Activated CD8-positive, alpha-beta T cell treated with anti-CD3 and anti-CD28 coated beads for 36 hours (primary cell): ENCODE measurements at regions not wholly inside any gene's neighbourhood (a gene's known extent, or its start where the extent isn't known, plus 50 kb on each side); places are given as distances from the start of the nearest gene placed in this dataset.

Source experiments
- ATAC-seq: fragments of 200-7000 bp; cut with Tn5 transposase; one replicate; pipeline ENCODE4 v1.10.0; 2021; ENCODE audit warnings: mild to moderate bottlenecking, moderate library complexity
- CTCF ChIA-PET: fragments of 350-600 bp; sonication (Branson Sonifier 250); formaldehyde crosslinking; loops from one replicate; lab custom pipeline; 2021; ENCODE audit warnings: antibody characterized with exemption; lab: Charles Lee
- POLR2A ChIA-PET: fragments of 350-600 bp; sonication (Branson Sonifier 250); formaldehyde crosslinking; loops from one replicate; lab custom pipeline; 2021; ENCODE audit warnings: antibody characterized with exemption; lab: Charles Lee
- DNase-seq: peaks from one replicate; pipeline ENCODE4 v3.0.0-alpha.2; 2020
- H3K27ac Mint-ChIP-seq: one replicate; pipeline ENCODE4 v1.8.0; 2021; ENCODE audit warnings: mild to moderate bottlenecking, mixed read lengths
- H3K27me3 Mint-ChIP-seq: one replicate; pipeline ENCODE4 v1.8.0; 2021; ENCODE audit warnings: mixed read lengths
- H3K36me3 Mint-ChIP-seq: one replicate; pipeline ENCODE4 v1.8.0; 2021; ENCODE audit warnings: low read depth, mixed read lengths
- H3K4me1 Mint-ChIP-seq: one replicate; pipeline ENCODE4 v1.8.0; 2021; ENCODE audit warnings: low read depth, mixed read lengths
- H3K4me3 Mint-ChIP-seq: one replicate; pipeline ENCODE4 v1.8.0; 2021; ENCODE audit warnings: mild to moderate bottlenecking, moderate library complexity, mixed read lengths
- H3K9me3 Mint-ChIP-seq: one replicate; pipeline ENCODE4 v1.8.0; 2021; ENCODE audit warnings: mixed read lengths
- intact Hi-C: fragments of 100-400 bp; cut with micrococcal nuclease; formaldehyde crosslinking; loops from one replicate; pipeline ENCODE4 v1.10.0; 2022
- TF ChIP-seq, protein P1 (sequence below): fragments of 200-600 bp; IDR thresholded peaks from one replicate; pipeline ENCODE4 v1.8.0; 2022; ENCODE audit warnings: antibody characterized with exemption, mild to moderate bottlenecking

DNA sequence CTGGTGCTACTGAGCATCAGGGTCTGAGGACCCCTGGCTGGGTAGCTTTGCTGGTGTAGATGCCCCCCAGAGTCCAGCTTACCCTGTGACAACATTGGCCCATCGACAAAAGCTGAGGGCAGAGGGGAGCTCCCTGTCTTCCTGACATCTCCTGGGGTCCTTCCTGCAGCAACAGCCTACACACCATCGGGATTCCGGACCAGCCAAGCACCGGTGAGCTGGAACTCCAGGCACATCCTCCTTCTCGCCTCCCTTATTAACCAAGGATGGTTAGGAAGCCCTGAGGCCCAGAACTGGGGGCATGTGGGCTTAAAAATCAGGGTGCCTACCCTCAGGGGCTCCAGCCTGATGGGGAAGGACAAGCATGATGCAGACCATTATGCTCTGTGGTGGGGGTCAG, 658.0 kb downstream of the PTPRU start:
- DNase-seq: no peak
- H3K27me3 Mint-ChIP-seq: peaks cover 18% of the 10 kb centered on the region
- intact Hi-C loops: no loop called here
- H3K27ac Mint-ChIP-seq: no peak overlapping the region
- TF ChIP-seq, protein P1, sequence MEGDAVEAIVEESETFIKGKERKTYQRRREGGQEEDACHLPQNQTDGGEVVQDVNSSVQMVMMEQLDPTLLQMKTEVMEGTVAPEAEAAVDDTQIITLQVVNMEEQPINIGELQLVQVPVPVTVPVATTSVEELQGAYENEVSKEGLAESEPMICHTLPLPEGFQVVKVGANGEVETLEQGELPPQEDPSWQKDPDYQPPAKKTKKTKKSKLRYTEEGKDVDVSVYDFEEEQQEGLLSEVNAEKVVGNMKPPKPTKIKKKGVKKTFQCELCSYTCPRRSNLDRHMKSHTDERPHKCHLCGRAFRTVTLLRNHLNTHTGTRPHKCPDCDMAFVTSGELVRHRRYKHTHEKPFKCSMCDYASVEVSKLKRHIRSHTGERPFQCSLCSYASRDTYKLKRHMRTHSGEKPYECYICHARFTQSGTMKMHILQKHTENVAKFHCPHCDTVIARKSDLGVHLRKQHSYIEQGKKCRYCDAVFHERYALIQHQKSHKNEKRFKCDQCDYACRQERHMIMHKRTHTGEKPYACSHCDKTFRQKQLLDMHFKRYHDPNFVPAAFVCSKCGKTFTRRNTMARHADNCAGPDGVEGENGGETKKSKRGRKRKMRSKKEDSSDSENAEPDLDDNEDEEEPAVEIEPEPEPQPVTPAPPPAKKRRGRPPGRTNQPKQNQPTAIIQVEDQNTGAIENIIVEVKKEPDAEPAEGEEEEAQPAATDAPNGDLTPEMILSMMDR: no peak
- H3K4me1 Mint-ChIP-seq: no peaks in the 10 kb centered on the region
- H3K36me3 Mint-ChIP-seq: no peaks in the 10 kb centered on the region
- H3K9me3 Mint-ChIP-seq: no peaks in the 10 kb centered on the region
- POLR2A ChIA-PET: no interaction called here
- no peak overlapping the region for H3K4me3 Mint-ChIP-seq
- CTCF ChIA-PET: no interaction called here
- no peak for ATAC-seq

DNA sequence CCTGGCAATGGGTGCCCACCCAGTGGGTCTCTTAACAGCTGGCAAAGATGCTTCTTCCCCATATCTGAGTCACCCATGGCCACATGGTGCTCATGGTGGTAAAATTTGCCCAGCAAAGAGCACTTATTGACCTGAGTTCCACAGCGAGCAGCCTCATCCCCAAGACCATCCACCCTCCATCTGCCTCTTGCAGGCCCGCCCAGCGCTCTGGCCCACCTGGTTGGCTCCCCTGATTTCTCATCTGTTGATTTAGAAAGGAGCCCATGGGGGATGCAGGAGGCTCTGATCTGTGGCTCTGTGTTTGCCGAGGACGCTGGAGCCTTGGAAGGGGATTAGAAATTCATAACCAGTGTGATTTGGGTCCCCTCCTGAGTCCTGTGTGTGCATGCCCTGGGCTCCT, 657.5 kb downstream of the PTPRU start:
- Mint-ChIP-seq H3K27ac (no peak overlapping the region), H3K27me3 (peaks cover 18% of the 10 kb centered on the region), H3K9me3 (no peaks in the 10 kb centered on the region), H3K4me1 (no peaks in the 10 kb centered on the region), H3K4me3 (no peak overlapping the region), H3K36me3 (no peaks in the 10 kb centered on the region)
- ChIA-PET POLR2A (no interaction called here), CTCF (no interaction called here)
- no peak for DNase-seq
- intact Hi-C loops: no loop called here
- no peak for ATAC-seq
- TF ChIP-seq, protein P1: no peak

DNA sequence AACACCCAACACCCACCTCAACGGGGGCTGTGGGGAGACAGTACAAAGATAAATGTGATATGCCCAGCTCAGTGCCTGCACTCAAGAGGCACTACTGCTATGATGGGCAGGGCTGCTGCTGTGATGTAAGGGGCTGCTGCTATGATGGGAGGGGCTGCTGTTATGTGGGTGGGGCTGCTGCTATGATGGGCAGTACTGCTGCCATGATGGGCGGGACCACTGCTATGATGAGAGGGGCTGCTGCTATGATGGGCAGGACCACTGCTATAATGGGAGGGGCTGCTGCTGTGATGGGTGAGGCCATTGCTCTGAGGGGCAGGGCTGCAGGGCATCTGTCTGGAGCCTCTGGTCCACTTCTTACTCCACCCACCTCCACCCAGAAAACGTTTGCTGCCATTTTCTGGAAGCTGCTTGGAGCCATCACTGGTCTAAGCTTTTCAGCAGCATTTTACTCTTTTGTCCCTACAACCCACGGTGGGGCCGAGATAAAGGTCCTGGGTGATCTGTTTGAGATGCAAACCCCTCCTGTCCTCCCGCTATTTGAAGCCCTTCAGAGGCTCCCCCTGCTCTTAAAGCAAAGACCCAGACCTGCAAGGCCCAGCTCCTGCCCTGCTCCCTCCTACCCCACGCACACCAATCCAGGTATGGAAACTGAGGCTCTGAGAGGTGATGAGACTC, 656.9 kb downstream of the PTPRU start:
- no peaks in the 10 kb centered on the region for H3K9me3 Mint-ChIP-seq
- H3K4me1 Mint-ChIP-seq: no peaks in the 10 kb centered on the region
- CTCF ChIA-PET: no interaction called here
- H3K4me3 Mint-ChIP-seq: no peak overlapping the region
- no peak for DNase-seq
- ATAC-seq: no peak
- POLR2A ChIA-PET: no interaction called here
- intact Hi-C loops: no loop called here
- H3K27me3 Mint-ChIP-seq: peaks cover 18% of the 10 kb centered on the region
- TF ChIP-seq, protein P1: no peak
- no peak overlapping the region for H3K27ac Mint-ChIP-seq
- H3K36me3 Mint-ChIP-seq: no peaks in the 10 kb centered on the region

DNA sequence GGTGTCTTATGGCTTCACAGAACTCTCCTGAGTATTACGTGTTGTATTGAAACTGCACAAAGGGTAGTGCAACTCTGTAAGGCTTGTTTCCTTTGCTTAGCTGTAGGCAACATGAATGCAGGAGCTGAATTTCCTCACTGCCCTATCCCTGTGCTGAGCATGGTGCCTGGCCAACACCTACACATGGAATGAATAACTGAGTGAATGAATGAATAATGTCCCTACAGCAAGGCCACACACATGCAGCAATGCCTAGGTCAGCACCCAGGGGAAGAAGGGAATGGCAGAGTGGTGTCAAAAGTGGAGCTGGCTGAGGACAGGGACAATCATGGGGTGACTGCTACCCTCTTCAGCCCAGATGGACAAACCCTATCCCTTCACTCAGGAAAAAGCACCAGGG, 655.9 kb downstream of the PTPRU start:
- Mint-ChIP-seq H3K27me3 (peaks cover 18% of the 10 kb centered on the region), H3K4me1 (no peaks in the 10 kb centered on the region), H3K4me3 (no peak overlapping the region), H3K36me3 (no peaks in the 10 kb centered on the region), H3K9me3 (no peaks in the 10 kb centered on the region), H3K27ac (no peak overlapping the region)
- intact Hi-C loops: no loop called here
- TF ChIP-seq, protein P1: no peak
- ATAC-seq: no peak
- CTCF ChIA-PET: no interaction called here
- no peak for DNase-seq
- POLR2A ChIA-PET: no interaction called here

DNA sequence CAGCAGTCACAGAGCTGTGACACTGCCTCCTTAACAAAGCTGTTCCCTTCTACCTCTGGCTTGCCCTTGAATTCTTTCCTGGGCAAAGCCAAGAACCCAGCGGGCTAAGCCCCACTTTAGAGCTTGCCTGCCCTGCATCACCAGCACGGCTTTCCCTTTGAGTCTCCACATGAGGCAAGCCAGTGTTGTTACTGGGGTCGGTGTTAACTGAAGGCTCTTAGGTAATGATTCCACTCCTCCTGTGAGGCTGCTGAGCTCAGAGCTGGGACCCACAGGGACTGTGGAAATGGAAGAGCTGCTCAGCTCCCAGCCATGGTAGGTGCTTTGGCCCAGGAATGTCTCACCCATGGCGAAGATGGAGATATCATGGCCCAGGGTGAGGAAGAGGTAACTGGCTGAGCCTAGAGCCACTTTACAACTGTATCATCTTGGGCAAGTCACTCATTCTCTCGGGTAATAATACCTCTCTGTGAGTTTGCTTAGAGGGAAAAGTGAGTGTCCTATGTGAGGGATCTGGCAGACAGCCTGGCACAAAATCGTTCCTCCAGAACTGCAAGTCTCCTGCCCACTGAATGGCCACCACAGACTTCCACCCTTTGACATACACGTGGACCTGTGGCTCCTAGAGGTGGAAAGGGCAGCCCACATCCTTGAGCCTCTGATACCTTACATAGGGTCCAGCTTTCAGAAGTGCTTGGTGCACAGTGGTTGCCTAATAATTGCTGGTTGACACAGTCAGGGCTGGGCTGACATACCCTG, 654.1 kb downstream of the PTPRU start:
- CTCF ChIA-PET: no interaction called here
- Mint-ChIP-seq H3K36me3 (no peaks in the 10 kb centered on the region), H3K27ac (no peak overlapping the region), H3K4me3 (no peak overlapping the region), H3K27me3 (peaks cover 9% of the 10 kb centered on the region), H3K9me3 (no peaks in the 10 kb centered on the region), H3K4me1 (no peaks in the 10 kb centered on the region)
- POLR2A ChIA-PET: no interaction called here
- DNase-seq: no peak
- intact Hi-C loops: no loop called here
- ATAC-seq: no peak
- TF ChIP-seq, protein P1: no peak
